Fibroblast of villous mesenchyme (primary cell): ENCODE measurements at regions not wholly inside any gene's neighbourhood (a gene's known extent, or its start where the extent isn't known, plus 50 kb on each side); places are given as distances from the start of the nearest gene placed in this dataset.

Source experiments
- DNase-seq: peaks from one replicate; pipeline ENCODE4 v3.0.0-alpha.2; 2010; ENCODE audit warnings: low read depth
- H3K4me3 ChIP-seq: 2 replicates; pipeline ENCODE4 v1.5.1; 2011; ENCODE audit warnings: low read depth, mild to moderate bottlenecking, low read length
- TF ChIP-seq, protein P1 (sequence below): IDR thresholded peaks from 2 replicates; pipeline ENCODE4 v1.5.1; 2012; ENCODE audit warnings: low read depth, mild to moderate bottlenecking, low read length; ENCODE audit not compliant: insufficient read depth

DNA sequence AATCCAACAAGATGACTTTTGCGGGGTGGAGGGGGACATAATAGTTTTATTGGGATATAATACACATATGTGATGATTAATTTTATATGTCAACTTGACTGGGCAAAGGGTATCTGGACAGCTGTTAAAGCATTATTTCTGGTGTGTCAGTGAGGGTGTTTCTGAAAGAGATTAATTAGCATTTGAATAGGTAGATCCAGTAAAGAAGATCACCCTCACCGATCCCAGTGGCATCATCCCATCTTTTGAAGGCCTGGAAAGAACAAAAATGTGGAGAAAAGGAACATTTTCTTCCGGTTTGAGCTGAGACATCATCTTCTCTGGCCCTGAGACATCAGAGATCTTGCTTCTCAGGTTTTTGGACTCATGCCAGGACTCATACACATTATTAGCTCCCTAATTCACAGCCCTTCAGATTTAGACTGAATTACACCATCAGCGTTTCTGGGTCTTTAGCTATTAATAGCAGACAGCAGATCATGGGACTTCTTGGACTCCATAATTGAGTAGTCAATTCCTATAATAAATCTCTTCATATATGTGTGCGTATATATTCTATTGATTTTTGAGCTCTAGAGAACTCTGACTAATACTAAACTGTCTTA, 283.6 kb downstream of the PCNX1 start:
- no peak for DNase-seq
- no peak overlapping the region for H3K4me3 ChIP-seq
- TF ChIP-seq, protein P1, sequence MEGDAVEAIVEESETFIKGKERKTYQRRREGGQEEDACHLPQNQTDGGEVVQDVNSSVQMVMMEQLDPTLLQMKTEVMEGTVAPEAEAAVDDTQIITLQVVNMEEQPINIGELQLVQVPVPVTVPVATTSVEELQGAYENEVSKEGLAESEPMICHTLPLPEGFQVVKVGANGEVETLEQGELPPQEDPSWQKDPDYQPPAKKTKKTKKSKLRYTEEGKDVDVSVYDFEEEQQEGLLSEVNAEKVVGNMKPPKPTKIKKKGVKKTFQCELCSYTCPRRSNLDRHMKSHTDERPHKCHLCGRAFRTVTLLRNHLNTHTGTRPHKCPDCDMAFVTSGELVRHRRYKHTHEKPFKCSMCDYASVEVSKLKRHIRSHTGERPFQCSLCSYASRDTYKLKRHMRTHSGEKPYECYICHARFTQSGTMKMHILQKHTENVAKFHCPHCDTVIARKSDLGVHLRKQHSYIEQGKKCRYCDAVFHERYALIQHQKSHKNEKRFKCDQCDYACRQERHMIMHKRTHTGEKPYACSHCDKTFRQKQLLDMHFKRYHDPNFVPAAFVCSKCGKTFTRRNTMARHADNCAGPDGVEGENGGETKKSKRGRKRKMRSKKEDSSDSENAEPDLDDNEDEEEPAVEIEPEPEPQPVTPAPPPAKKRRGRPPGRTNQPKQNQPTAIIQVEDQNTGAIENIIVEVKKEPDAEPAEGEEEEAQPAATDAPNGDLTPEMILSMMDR: no peak

DNA sequence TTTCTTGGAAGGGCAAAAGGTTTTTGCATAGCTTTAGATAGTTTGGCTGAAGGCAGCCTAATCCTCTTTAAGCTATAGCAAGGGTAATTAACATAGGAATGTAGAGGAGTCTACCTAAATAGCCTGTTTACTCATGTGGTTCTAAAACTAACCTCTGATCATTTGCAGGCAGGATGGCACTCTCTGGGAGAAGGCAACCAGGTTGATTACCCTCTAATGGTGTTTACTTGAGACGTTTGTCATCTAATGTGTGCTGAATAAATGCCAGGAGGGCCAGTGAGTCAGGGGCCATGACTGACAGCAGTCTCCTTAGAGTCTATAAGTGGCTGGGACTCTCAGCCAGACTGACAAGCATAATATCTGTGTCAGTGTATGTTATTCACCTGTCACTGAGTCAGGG, 286.4 kb downstream of the PCNX1 start:
- no peak overlapping the region for H3K4me3 ChIP-seq
- DNase-seq: no peak
- TF ChIP-seq, protein P1: no peak

DNA sequence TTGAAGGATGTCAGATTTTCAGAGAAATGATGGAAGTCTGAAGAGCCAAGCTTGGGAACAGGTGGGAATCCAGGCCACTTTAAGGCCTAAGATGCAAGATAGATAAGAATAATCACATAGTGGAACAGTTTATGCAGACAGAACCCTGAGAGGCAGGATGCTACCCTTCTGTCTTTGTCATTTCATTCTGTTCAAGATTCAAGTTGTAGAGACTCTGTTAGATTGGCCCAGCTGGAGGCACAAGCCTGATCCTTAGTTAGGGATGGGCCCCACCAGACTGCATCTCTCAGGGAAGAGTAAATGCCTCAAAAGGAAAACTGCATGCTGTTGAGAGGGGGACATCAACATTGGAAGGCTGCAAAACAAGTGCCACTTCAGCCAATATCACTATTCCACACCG, 287.0 kb downstream of the PCNX1 start:
- TF ChIP-seq, protein P1: no peak
- H3K4me3 ChIP-seq: no peak overlapping the region
- DNase-seq: no peak

DNA sequence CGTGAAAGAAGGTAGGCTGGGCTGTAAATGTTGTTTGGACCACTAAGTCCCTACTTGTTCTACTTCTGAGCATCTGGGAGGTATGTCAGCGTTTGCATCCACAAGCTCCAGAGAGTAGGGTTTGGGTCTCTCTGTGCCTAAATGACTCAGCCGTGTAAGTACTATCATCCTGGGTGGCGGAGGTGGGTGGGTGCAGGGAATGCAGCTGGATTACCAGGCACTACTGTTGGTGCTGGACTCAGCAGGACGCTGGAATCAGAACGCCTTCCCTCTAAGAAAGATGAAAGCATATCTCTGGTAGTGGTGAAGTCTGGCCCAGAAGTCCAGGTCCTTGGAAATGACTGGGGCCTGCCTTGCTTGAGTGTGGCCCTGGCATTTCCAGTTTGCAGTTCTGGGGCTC, 289.7 kb downstream of the PCNX1 start:
- no peak for DNase-seq
- no peak overlapping the region for H3K4me3 ChIP-seq
- TF ChIP-seq, protein P1: no peak

DNA sequence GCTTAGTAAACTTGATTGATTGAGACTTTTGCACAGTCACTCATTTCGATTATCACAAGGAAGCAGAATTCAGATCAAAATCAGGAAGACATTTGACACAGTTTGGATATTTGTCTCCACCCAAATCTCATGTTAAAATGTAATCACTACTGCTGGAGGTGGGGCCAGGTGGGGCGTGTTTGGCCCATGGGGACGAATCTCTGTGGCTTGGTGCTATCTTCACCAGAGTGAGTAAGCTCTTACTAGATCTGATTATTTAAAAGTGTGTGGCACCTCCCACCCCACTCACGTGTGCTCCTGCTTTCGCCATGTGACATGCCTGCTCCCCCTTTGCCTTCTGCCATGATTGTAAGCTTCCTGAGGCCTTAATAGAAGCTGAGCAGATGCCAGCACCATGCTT, 291.4 kb downstream of the PCNX1 start:
- no peak overlapping the region for H3K4me3 ChIP-seq
- DNase-seq: no peak
- TF ChIP-seq, protein P1: no peak

DNA sequence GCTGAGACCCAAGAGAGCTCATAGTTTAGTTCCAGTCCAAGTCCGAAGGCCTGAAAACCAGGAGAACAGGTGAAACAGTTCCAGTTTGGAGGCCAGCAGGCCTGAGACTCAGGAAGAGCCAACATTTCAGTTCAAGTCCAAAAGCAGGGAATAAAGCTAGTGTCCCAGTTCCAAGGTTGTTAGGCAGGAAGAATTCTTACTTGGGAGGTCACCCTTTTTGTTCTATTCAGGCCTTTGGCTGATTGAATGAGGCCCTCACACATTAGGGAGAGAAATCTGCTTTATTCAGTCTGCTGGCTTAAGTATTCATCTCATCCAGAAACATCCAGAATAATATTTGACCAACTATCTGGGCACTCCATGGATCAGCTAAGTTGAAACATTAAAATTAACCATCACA, 294.6 kb downstream of the PCNX1 start:
- DNase-seq: no peak
- no peak overlapping the region for H3K4me3 ChIP-seq
- TF ChIP-seq, protein P1: no peak

DNA sequence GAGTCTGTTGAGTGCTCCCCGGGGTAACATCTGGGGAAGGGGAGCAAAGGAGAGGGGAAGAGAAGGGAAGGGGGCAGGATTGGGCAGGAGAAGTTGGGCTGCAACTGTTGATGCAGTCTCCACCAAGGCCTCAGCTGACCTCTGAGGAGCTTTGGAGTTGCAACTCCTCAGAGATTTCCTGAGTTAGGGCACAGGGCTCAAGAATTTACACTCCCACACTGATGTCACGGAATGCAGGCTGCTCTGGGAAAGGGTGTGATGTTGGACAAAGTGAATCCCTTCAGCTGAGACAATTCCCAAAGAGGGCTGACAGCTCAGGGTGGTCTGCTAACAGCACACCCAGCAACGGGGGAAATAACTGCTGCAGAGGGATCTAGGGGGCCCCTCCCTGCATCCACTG, 295.6 kb downstream of the PCNX1 start:
- no peak overlapping the region for H3K4me3 ChIP-seq
- DNase-seq: peak; percentile 37
- TF ChIP-seq, protein P1: no peak
